CD14-positive monocyte (primary cell): ENCODE measurements at regions not wholly inside any gene's neighbourhood (a gene's known extent, or its start where the extent isn't known, plus 50 kb on each side); places are given as distances from the start of the nearest gene placed in this dataset.

Experiments
- DNase-seq, 3 donors: peaks; one replicate each; pipeline ENCODE4 v3.0.0-alpha.2; 2011 to 2022
- H2AFZ ChIP-seq: 2 replicates; pipeline ENCODE4 v1.6.0; 2012; ENCODE audit warnings: mild to moderate bottlenecking, low read depth, low read length, inconsistent platforms; ENCODE audit not compliant: insufficient read depth, poor library complexity, severe bottlenecking
- H3K27ac ChIP-seq, 2 donors: 1 replicate in 1 of 2; 2 replicates in 1 of 2; pipeline ENCODE4 v1.5.1; 2012 to 2013; ENCODE audit warnings: low read length in 2 of 2, control low read depth in 1 of 2, inconsistent platforms in 1 of 2, low read depth in 1 of 2, mild to moderate bottlenecking in 1 of 2
- H3K27me3 ChIP-seq, 2 donors: one replicate each; pipeline versions ENCODE4 v1.6.0 to v1.6.1; 2011 to 2013; ENCODE audit warnings: low read length in 2 of 2; ENCODE audit not compliant: control insufficient read depth in 2 of 2, insufficient read depth in 2 of 2
- H3K36me3 ChIP-seq, 2 donors: replicated peaks in 1 of 2; 1 replicate in 1 of 2; 2 replicates in 1 of 2; pipeline versions ENCODE4 v1.5.1 to v1.6.1; 2012 to 2013; ENCODE audit warnings: low read length in 2 of 2, control low read depth in 1 of 2, inconsistent platforms in 1 of 2, mild to moderate bottlenecking in 1 of 2; ENCODE audit not compliant: insufficient read depth in 2 of 2, control insufficient read depth in 1 of 2
- H3K4me1 ChIP-seq, 2 donors: 1 replicate in 1 of 2; 2 replicates in 1 of 2; pipeline versions ENCODE4 v1.5.1 to v1.6.1; 2012 to 2013; ENCODE audit warnings: low read length in 2 of 2, control low read depth in 1 of 2, inconsistent platforms in 1 of 2, mild to moderate bottlenecking in 1 of 2, moderate library complexity in 1 of 2; ENCODE audit not compliant: insufficient read depth in 2 of 2, control insufficient read depth in 1 of 2
- H3K4me2 ChIP-seq: replicated peaks from 2 replicates; pipeline ENCODE3; 2012; ENCODE audit warnings: low read length, moderate library complexity, mild to moderate bottlenecking; ENCODE audit not compliant: poor library complexity, severe bottlenecking; ENCODE audit errors: extremely low read depth
- H3K4me3 ChIP-seq, 3 experiments: fragments of 200-600 bp in 1 of 3; sonication (generic) in 1 of 3; replicated peaks in 1 of 3; 1 replicate in 2 of 3; 2 replicates in 1 of 3; pipeline ENCODE4 v1.5.1; 2011 to 2013; ENCODE audit warnings: low read length in 3 of 3, mild to moderate bottlenecking in 3 of 3, control low read depth in 2 of 3, low read depth in 2 of 3, inconsistent platforms in 1 of 3, moderate library complexity in 1 of 3
- H3K79me2 ChIP-seq: 2 replicates; pipeline ENCODE4 v1.6.0; 2012; ENCODE audit warnings: mild to moderate bottlenecking, control low read depth, inconsistent platforms, low read length, moderate library complexity; ENCODE audit not compliant: insufficient read depth
- H3K9ac ChIP-seq: 2 replicates; pipeline ENCODE4 v1.6.0; 2017; ENCODE audit warnings: low read length, mild to moderate bottlenecking; ENCODE audit not compliant: insufficient read depth, poor library complexity, severe bottlenecking
- H3K9me3 ChIP-seq, 2 donors: replicated peaks in 1 of 2; 1 replicate in 1 of 2; 2 replicates in 1 of 2; pipeline versions ENCODE4 v1.5.1 to v1.6.1; 2012 to 2013; ENCODE audit warnings: low read length in 2 of 2, control low read depth in 1 of 2; ENCODE audit not compliant: control insufficient read depth in 1 of 2, insufficient read depth in 1 of 2
- H4K20me1 ChIP-seq: 2 replicates; pipeline ENCODE4 v1.6.0; 2012; ENCODE audit warnings: mild to moderate bottlenecking, low read length, control low read depth, moderate library complexity; ENCODE audit not compliant: insufficient read depth
- H3K27ac Mint-ChIP-seq, 7 donors: one replicate each; pipeline ENCODE4 v1.8.0; 2020; ENCODE audit warnings: mild to moderate bottlenecking in 7 of 7, mixed read lengths in 7 of 7, moderate library complexity in 6 of 7, inconsistent platforms in 2 of 7
- H3K27me3 Mint-ChIP-seq, 3 donors: one replicate each; pipeline ENCODE4 v1.8.0; 2021 to 2022; ENCODE audit warnings: low read depth in 3 of 3, mild to moderate bottlenecking in 3 of 3, mixed read lengths in 3 of 3, moderate library complexity in 3 of 3, inconsistent platforms in 1 of 3
- H3K36me3 Mint-ChIP-seq, 2 donors: one replicate each; pipeline ENCODE4 v1.8.0; 2020; ENCODE audit warnings: mixed read lengths in 2 of 2, inconsistent platforms in 1 of 2, mild to moderate bottlenecking in 1 of 2
- H3K4me1 Mint-ChIP-seq: one replicate; pipeline ENCODE4 v1.8.0; 2020; ENCODE audit warnings: mild to moderate bottlenecking, mixed read lengths
- H3K4me3 Mint-ChIP-seq, 2 donors: one replicate each; pipeline ENCODE4 v1.8.0; 2020; ENCODE audit warnings: mild to moderate bottlenecking in 2 of 2, mixed read lengths in 2 of 2, moderate library complexity in 1 of 2
- H3K9me3 Mint-ChIP-seq, 7 donors: one replicate each; pipeline ENCODE4 v1.8.0; 2020 to 2022; ENCODE audit warnings: mixed read lengths in 7 of 7, mild to moderate bottlenecking in 6 of 7, moderate library complexity in 6 of 7, inconsistent platforms in 2 of 7
- WGBS: methylation state at CpG from one replicate; pipeline ENCODE4 v1.1.5; 2013; ENCODE audit warnings: missing lambda C conversion rate; ENCODE audit not compliant: insufficient coverage; 5-methylcytosine and 5-hydroxymethylcytosine counted together
- intact Hi-C, 2 donors: fragments of 100-400 bp; cut with micrococcal nuclease; formaldehyde crosslinking; loops; one replicate each; pipeline versions ENCODE4 v1.15.0 to v1.15.1; 2023
- TF ChIP-seq, protein P1 (sequence below): fragments of 200-600 bp; IDR thresholded peaks from one replicate; pipeline ENCODE4 v1.8.0; 2022; ENCODE audit warnings: antibody characterized with exemption, mild to moderate bottlenecking

DNA sequence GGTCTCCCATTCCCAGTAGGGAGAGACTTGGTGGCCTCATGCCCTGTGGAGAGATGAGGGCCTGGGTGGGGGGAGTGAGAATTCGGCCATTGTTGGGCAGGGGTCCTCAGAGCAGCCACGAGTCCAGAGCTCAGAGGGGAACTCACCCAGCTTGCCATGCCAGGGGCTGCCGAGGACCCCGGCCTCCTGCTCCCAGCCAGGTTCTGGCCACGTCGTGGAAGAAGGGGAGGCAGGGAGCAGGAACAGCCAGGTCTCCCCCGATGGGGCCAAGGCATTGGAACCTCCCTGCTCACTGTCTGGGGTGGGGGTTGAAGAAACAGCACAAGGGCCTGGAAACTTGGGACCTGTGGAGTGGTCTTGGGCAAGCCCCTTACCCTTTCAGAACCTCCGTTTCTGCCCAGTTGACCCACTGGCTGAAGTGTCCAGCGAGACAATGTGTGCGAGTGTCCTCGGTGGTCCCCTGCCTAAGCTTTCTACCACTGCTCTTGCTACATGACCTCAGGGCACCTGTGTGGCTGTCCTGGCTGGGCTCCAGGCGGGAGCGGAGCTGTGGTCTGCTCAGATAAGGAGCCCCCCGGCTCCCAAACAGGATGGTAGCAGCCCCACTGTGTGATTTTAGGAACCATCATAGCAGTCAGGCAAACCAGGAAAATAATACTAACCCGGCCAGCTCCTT, 74.7 kb upstream of the WNT11 start:
- H3K4me3 ChIP-seq = no peak overlapping the region
- Mint-ChIP-seq H3K4me1 (no peaks in the 10 kb centered on the region), H3K9me3 (no peaks in the 10 kb centered on the region), H3K27ac (no peak overlapping the region), H3K4me3 (no peak overlapping the region), H3K36me3 (no peaks in the 10 kb centered on the region), H3K27me3 (peaks cover 0 to 4% (median 1%) of the 10 kb centered on the region in 3 donors)
- H3K79me2 ChIP-seq = no peaks in the 10 kb centered on the region
- WGBS = 89% methylated on average over 13 of the region's 15 CpGs
- no peaks in the 10 kb centered on the region for H3K27me3 ChIP-seq
- H2AFZ ChIP-seq = no peak overlapping the region
- H3K9ac ChIP-seq = no peak overlapping the region
- H3K4me2 ChIP-seq = no peak overlapping the region
- no peak overlapping the region for H3K27ac ChIP-seq
- no peaks in the 10 kb centered on the region for H3K36me3 ChIP-seq
- no peak for DNase-seq
- H3K4me1 ChIP-seq = no peaks in the 10 kb centered on the region
- TF ChIP-seq, protein P1, sequence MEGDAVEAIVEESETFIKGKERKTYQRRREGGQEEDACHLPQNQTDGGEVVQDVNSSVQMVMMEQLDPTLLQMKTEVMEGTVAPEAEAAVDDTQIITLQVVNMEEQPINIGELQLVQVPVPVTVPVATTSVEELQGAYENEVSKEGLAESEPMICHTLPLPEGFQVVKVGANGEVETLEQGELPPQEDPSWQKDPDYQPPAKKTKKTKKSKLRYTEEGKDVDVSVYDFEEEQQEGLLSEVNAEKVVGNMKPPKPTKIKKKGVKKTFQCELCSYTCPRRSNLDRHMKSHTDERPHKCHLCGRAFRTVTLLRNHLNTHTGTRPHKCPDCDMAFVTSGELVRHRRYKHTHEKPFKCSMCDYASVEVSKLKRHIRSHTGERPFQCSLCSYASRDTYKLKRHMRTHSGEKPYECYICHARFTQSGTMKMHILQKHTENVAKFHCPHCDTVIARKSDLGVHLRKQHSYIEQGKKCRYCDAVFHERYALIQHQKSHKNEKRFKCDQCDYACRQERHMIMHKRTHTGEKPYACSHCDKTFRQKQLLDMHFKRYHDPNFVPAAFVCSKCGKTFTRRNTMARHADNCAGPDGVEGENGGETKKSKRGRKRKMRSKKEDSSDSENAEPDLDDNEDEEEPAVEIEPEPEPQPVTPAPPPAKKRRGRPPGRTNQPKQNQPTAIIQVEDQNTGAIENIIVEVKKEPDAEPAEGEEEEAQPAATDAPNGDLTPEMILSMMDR = no peak
- intact Hi-C loops = no loop called here
- H3K9me3 ChIP-seq = no peaks in the 10 kb centered on the region
- H4K20me1 ChIP-seq = no peaks in the 10 kb centered on the region

DNA sequence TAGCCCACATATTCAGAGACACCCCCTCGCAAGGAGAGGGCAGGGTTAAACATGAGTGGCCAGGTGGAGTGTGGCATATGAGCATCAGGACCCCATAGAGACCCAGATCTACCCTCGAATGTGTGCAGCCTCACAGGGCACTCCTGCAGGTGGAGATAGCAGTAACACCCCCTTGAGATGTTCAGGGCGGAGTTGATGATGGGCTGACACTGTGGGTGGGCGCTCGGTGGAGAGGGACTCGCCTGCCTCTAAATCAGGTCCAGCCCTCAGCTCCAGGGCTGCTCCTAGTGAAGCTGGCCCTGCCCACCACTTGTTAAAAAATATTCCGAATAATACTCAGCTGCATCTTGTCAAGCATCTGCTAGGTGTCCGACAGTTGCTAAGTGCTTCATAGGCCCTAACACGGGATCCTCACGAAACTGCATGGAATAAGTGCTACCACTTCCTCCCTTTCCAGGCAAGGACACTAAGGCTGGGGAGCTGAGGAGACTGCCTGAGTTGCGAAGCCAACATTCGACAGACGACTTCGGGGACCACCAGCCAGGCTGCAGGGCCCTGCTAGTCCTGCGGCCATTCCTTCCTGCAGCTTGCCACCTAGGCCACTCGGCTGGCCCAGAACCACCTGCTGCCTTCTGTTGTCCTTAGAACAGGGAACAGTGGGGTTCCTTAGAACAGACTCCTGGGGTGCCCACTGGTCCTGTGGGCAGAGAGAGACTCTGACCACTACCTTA, 74.0 kb upstream of the WNT11 start:
- no peaks in the 10 kb centered on the region for H3K36me3 Mint-ChIP-seq
- TF ChIP-seq, protein P1 = no peak
- Histone ChIP-seq H3K4me3 (no peak overlapping the region), H3K9me3 (no peaks in the 10 kb centered on the region), H3K4me2 (no peak overlapping the region), H3K79me2 (no peaks in the 10 kb centered on the region), H3K27me3 (no peaks in the 10 kb centered on the region), H3K36me3 (no peaks in the 10 kb centered on the region), H2AFZ (no peak overlapping the region), H3K27ac (no peak overlapping the region), H3K4me1 (no peaks in the 10 kb centered on the region), H3K9ac (no peak overlapping the region), H4K20me1 (no peaks in the 10 kb centered on the region)
- no peaks in the 10 kb centered on the region for H3K9me3 Mint-ChIP-seq
- intact Hi-C loops = no loop called here
- WGBS = 95% methylated on average over 14 of the region's 16 CpGs
- DNase-seq = no peak
- H3K4me1 Mint-ChIP-seq = no peaks in the 10 kb centered on the region
- H3K4me3 Mint-ChIP-seq = no peak overlapping the region
- H3K27ac Mint-ChIP-seq = no peak overlapping the region
- H3K27me3 Mint-ChIP-seq = peaks cover 1 to 4% (median 2%) of the 10 kb centered on the region in 3 donors
